HG03354 (cell line): ENCODE measurements at regions not wholly inside any gene's neighbourhood (a gene's known extent, or its start where the extent isn't known, plus 50 kb on each side); places are given as distances from the start of the nearest gene placed in this dataset.
A peak's percentile ranks its signal among the peaks of the same experiment; 100 is the strongest.
"Not testable (repeated sequence)": the region's sequence is repeated elsewhere in the genome, so short reads cannot be mapped to it uniquely, and the experiment has no call there.

Experiments
- ATAC-seq: cut with Tn5 transposase; IDR thresholded peaks from one replicate; pipeline ENCODE4 v1.9.1; 2021; ENCODE audit warnings: mild to moderate bottlenecking; ENCODE audit not compliant: unreplicated experiment, poor library complexity, severe bottlenecking

- ATAC-seq, result no peak
These were observed 66.5 kb upstream of the THUMPD2 start for GRCh38 chr2:39845460-39846146.

GRCh38 chr2:39839261-39839848 lies 60.3 kb upstream of the THUMPD2 start:
- ATAC-seq, result no peak

- ATAC-seq, result peak; percentile 16
These were observed 59.5 kb upstream of the THUMPD2 start for GRCh38 chr2:39838589-39838988.

- peak; percentile 92 for ATAC-seq
These were observed 58.9 kb upstream of the THUMPD2 start for GRCh38 chr2:39837856-39838453.

GRCh38 chr2:39836638-39837037 lies 57.6 kb upstream of the THUMPD2 start:
- no peak for ATAC-seq

GRCh38 chr2:39834426-39834825 lies 55.4 kb upstream of the THUMPD2 start:
- ATAC-seq, result no peak

- ATAC-seq, result not testable (repeated sequence)
These were observed 51.6 kb upstream of the THUMPD2 start for GRCh38 chr2:39830610-39831009.
